Loucy (cell line): ENCODE measurements at regions not wholly inside any gene's neighbourhood (a gene's known extent, or its start where the extent isn't known, plus 50 kb on each side); places are given as distances from the start of the nearest gene placed in this dataset.

Experiments used
- H2AFZ ChIP-seq: fragments of 200-600 bp; sonication (generic); 2 replicates; pipeline ENCODE4 v1.6.0; 2016; ENCODE audit warnings: antibody characterized with exemption, mild to moderate bottlenecking, low read length, moderate library complexity
- H3F3A ChIP-seq: fragments of 200-600 bp; 2 replicates; pipeline ENCODE4 v1.6.0; 2016; ENCODE audit warnings: antibody characterized with exemption, low read depth, mild to moderate bottlenecking
- H3K27me3 ChIP-seq: fragments of 200-600 bp; sonication (generic); 2 replicates; pipeline ENCODE4 v1.6.1; 2014; ENCODE audit warnings: low read length, mild to moderate bottlenecking; ENCODE audit not compliant: insufficient read depth, poor library complexity, severe bottlenecking
- H3K36me3 ChIP-seq: fragments of 200-600 bp; sonication (generic); 2 replicates; pipeline ENCODE4 v1.6.1; 2016; ENCODE audit warnings: low read length; ENCODE audit not compliant: insufficient read depth
- H3K4me1 ChIP-seq: fragments of 200-600 bp; sonication (generic); 2 replicates; pipeline ENCODE4 v1.5.1; 2014; ENCODE audit warnings: low read length, mild to moderate bottlenecking; ENCODE audit not compliant: insufficient read depth, poor library complexity, severe bottlenecking
- H3K4me2 ChIP-seq: fragments of 200-600 bp; sonication (generic); 2 replicates; pipeline ENCODE4 v1.6.0; 2014; ENCODE audit warnings: antibody characterized with exemption, low read length, low read depth, mild to moderate bottlenecking; ENCODE audit not compliant: poor library complexity, severe bottlenecking
- H3K4me3 ChIP-seq: fragments of 200-600 bp; sonication (generic); 2 replicates; pipeline ENCODE4 v1.5.1; 2014; ENCODE audit warnings: low read length, mild to moderate bottlenecking, mixed read lengths; ENCODE audit not compliant: poor library complexity, severe bottlenecking
- H3K79me2 ChIP-seq: fragments of 200-600 bp; sonication (generic); 2 replicates; pipeline ENCODE4 v1.6.1; 2014; ENCODE audit warnings: low read length; ENCODE audit not compliant: insufficient read depth
- H3K9ac ChIP-seq: fragments of 200-600 bp; sonication (generic); 2 replicates; pipeline ENCODE4 v1.6.0; 2014; ENCODE audit warnings: mild to moderate bottlenecking, low read depth, low read length, moderate library complexity; ENCODE audit not compliant: poor library complexity, severe bottlenecking
- H3K9me2 ChIP-seq: fragments of 200-600 bp; sonication (generic); replicated peaks from 2 replicates; pipeline ENCODE4 v1.6.1; 2016; ENCODE audit warnings: low read depth, low read length, mixed read lengths
- H3K9me3 ChIP-seq: fragments of 200-600 bp; sonication (generic); 2 replicates; pipeline ENCODE4 v1.6.1; 2014; ENCODE audit warnings: mild to moderate bottlenecking, antibody characterized with exemption, low read length, low read depth; ENCODE audit not compliant: insufficient read depth
- H4K20me1 ChIP-seq: fragments of 200-600 bp; sonication (generic); 2 replicates; pipeline ENCODE4 v1.6.0; 2014; ENCODE audit warnings: antibody characterized with exemption, low read length, mild to moderate bottlenecking; ENCODE audit not compliant: insufficient read depth, poor library complexity, severe bottlenecking
- EZH2phosphoT487 ChIP-seq: fragments of 200-600 bp; IDR thresholded peaks from 2 replicates; pipeline ENCODE4 v1.6.1; 2018; ENCODE audit warnings: antibody characterized with exemption, mild to moderate bottlenecking, moderate library complexity, borderline replicate concordance
- TF ChIP-seq, protein P1 (sequence below): fragments of 200-600 bp; sonication (generic); conservative IDR thresholded peaks from 2 replicates; pipeline ENCODE4 v1.5.1; 2014; ENCODE audit warnings: mild to moderate bottlenecking, antibody characterized with exemption, low read length

- H3K9ac ChIP-seq: no peak overlapping the region
- no peaks in the 10 kb centered on the region for H3K27me3 ChIP-seq
- no peaks in the 10 kb centered on the region for H3K36me3 ChIP-seq
- H2AFZ ChIP-seq: no peak overlapping the region
- no peak overlapping the region for H3K4me2 ChIP-seq
- H3K9me2 ChIP-seq: no peaks in the 10 kb centered on the region
- TF ChIP-seq, protein P1, sequence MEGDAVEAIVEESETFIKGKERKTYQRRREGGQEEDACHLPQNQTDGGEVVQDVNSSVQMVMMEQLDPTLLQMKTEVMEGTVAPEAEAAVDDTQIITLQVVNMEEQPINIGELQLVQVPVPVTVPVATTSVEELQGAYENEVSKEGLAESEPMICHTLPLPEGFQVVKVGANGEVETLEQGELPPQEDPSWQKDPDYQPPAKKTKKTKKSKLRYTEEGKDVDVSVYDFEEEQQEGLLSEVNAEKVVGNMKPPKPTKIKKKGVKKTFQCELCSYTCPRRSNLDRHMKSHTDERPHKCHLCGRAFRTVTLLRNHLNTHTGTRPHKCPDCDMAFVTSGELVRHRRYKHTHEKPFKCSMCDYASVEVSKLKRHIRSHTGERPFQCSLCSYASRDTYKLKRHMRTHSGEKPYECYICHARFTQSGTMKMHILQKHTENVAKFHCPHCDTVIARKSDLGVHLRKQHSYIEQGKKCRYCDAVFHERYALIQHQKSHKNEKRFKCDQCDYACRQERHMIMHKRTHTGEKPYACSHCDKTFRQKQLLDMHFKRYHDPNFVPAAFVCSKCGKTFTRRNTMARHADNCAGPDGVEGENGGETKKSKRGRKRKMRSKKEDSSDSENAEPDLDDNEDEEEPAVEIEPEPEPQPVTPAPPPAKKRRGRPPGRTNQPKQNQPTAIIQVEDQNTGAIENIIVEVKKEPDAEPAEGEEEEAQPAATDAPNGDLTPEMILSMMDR: no peak
- no peak for TF ChIP-seq EZH2phosphoT487
- no peaks in the 10 kb centered on the region for H3F3A ChIP-seq
- no peak overlapping the region for H3K4me3 ChIP-seq
- no peaks in the 10 kb centered on the region for H4K20me1 ChIP-seq
- H3K4me1 ChIP-seq: no peaks in the 10 kb centered on the region
- H3K79me2 ChIP-seq: no peaks in the 10 kb centered on the region
- H3K9me3 ChIP-seq: no peaks in the 10 kb centered on the region
Measured at GRCh38 chr3:24881239-24881638, 386.6 kb upstream of the THRB start.

GRCh38 chr3:24886501-24886900, 391.9 kb upstream of the THRB start:
- H4K20me1 ChIP-seq: no peaks in the 10 kb centered on the region
- H3K79me2 ChIP-seq: no peaks in the 10 kb centered on the region
- no peaks in the 10 kb centered on the region for H3K9me3 ChIP-seq
- TF ChIP-seq, protein P1: no peak
- TF ChIP-seq EZH2phosphoT487: no peak
- H3K4me1 ChIP-seq: no peaks in the 10 kb centered on the region
- H3K9ac ChIP-seq: no peak overlapping the region
- H3F3A ChIP-seq: no peaks in the 10 kb centered on the region
- no peaks in the 10 kb centered on the region for H3K36me3 ChIP-seq
- no peaks in the 10 kb centered on the region for H3K27me3 ChIP-seq
- no peak overlapping the region for H3K4me3 ChIP-seq
- no peak overlapping the region for H2AFZ ChIP-seq
- no peaks in the 10 kb centered on the region for H3K9me2 ChIP-seq
- no peak overlapping the region for H3K4me2 ChIP-seq

DNA sequence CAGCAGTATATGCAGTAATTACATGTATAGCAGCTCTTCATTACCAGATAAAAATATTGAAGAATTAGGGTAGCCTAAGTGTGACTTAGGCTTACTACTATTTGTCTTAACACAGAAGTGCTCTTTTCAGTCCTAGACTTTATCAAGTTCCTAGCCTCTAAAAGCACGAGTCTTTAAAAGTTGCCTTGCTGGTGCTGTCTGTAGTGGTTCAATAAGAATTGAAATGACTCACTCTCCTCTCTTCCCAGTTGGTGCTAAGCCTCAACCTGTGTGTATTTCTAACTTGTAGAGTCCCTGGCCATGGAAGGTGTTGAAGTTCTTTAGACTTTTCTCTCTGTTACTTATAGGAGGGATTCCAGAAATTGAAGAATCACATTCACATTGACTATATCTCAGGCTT, 395.4 kb upstream of the THRB start:
- no peaks in the 10 kb centered on the region for H4K20me1 ChIP-seq
- no peaks in the 10 kb centered on the region for H3F3A ChIP-seq
- H3K4me1 ChIP-seq: no peaks in the 10 kb centered on the region
- no peaks in the 10 kb centered on the region for H3K9me3 ChIP-seq
- H3K36me3 ChIP-seq: no peaks in the 10 kb centered on the region
- no peak overlapping the region for H2AFZ ChIP-seq
- H3K9me2 ChIP-seq: no peaks in the 10 kb centered on the region
- H3K9ac ChIP-seq: no peak overlapping the region
- H3K27me3 ChIP-seq: no peaks in the 10 kb centered on the region
- H3K4me2 ChIP-seq: no peak overlapping the region
- no peaks in the 10 kb centered on the region for H3K79me2 ChIP-seq
- TF ChIP-seq, protein P1: no peak
- TF ChIP-seq EZH2phosphoT487: no peak
- H3K4me3 ChIP-seq: no peak overlapping the region
